ENCODE measurements at regions not wholly inside any gene's neighbourhood (a gene's known extent, or its start where the extent isn't known, plus 50 kb on each side); places are given as distances from the start of the nearest gene placed in this dataset.

- no peak for DNase-seq (ENCODE audit: low spot score)
Measured at GRCh38 chrX:78213331-78213730, 73.9 kb upstream of the TAF9B start.

GRCh38 chrX:78199851-78200250, 60.4 kb upstream of the TAF9B start:
- peak; percentile 2 for DNase-seq (ENCODE audit: low spot score)
